HepG2 (cell line): ENCODE measurements at regions not wholly inside any gene's neighbourhood (a gene's known extent, or its start where the extent isn't known, plus 50 kb on each side); places are given as distances from the start of the nearest gene placed in this dataset.

Experiments
- CENPT ChIP-seq: sonication (generic); formaldehyde crosslinking; IDR thresholded peaks from 2 replicates; pipeline ENCODE4 v1.8.0; 2022; ENCODE audit warnings: low read depth, mild to moderate bottlenecking, moderate library complexity, missing genetic modification reagents
- HNRNPL ChIP-seq: fragments of 200-400 bp; formaldehyde crosslinking; IDR thresholded peaks from 2 replicates; pipeline ENCODE4 v1.6.1; 2017; ENCODE audit warnings: mild to moderate bottlenecking, low read depth, low read length
- KAT8 ChIP-seq: IDR thresholded peaks from 2 replicates; pipeline ENCODE4 v1.6.1; 2016; ENCODE audit warnings: missing genetic modification reagents, missing compliant biosample characterization
- KDM5A ChIP-seq: fragments of 200-600 bp; sonication (generic); IDR thresholded peaks from 2 replicates; pipeline ENCODE4 v1.7.0; 2018; ENCODE audit warnings: antibody characterized with exemption, mild to moderate bottlenecking, low read length, borderline replicate concordance
- KMT2A ChIP-seq: sonication (generic); formaldehyde crosslinking; IDR thresholded peaks from 2 replicates; pipeline ENCODE4 v1.4.0; 2020; ENCODE audit warnings: missing genetic modification reagents
- RBFOX2 ChIP-seq: fragments of 200-400 bp; formaldehyde crosslinking; IDR thresholded peaks from 2 replicates; pipeline ENCODE4 v1.6.1; 2017; ENCODE audit warnings: low read depth, mild to moderate bottlenecking, low read length
- SCMH1 ChIP-seq: sonication (generic); formaldehyde crosslinking; IDR thresholded peaks from 2 replicates; pipeline ENCODE4 v1.9.0; 2021; ENCODE audit warnings: missing genetic modification reagents, mild to moderate bottlenecking, borderline replicate concordance
- SOX6 ChIP-seq, 2 experiments: fragments of 450-650 bp in 1 of 2; sonication (generic) in 1 of 2; formaldehyde crosslinking in 1 of 2; IDR thresholded peaks; 2 replicates each; pipeline versions ENCODE4 v1.4.0 to v1.6.1; 2017 to 2020; ENCODE audit warnings: antibody characterized with exemption in 1 of 2, mild to moderate bottlenecking in 1 of 2, missing genetic modification reagents in 1 of 2
- SP4 ChIP-seq: sonication (generic); formaldehyde crosslinking; IDR thresholded peaks from 2 replicates; pipeline ENCODE4 v1.8.1; 2023; ENCODE audit warnings: mild to moderate bottlenecking, missing genetic modification reagents
- TSC22D2 ChIP-seq: sonication (generic); formaldehyde crosslinking; IDR thresholded peaks from 2 replicates; pipeline ENCODE4 v1.5.1; 2020; ENCODE audit warnings: missing genetic modification reagents, mild to moderate bottlenecking, borderline replicate concordance
- ZFYVE20 ChIP-seq: sonication (generic); formaldehyde crosslinking; IDR thresholded peaks from 2 replicates; pipeline ENCODE4 v1.8.0; 2023; ENCODE audit warnings: low read depth, mild to moderate bottlenecking, moderate library complexity, missing genetic modification reagents, borderline replicate concordance
- ZNF253 ChIP-seq: sonication (generic); formaldehyde crosslinking; IDR thresholded peaks from 2 replicates; pipeline ENCODE4 v1.8.0; 2022; ENCODE audit warnings: mild to moderate bottlenecking, missing genetic modification reagents, borderline replicate concordance
- ZNF263 ChIP-seq: sonication (generic); formaldehyde crosslinking; IDR thresholded peaks from 2 replicates; pipeline ENCODE4 v1.4.0; 2020; ENCODE audit warnings: missing genetic modification reagents
- ZNF367 ChIP-seq: sonication (generic); formaldehyde crosslinking; IDR thresholded peaks from 2 replicates; pipeline ENCODE4 v1.4.0; 2020; ENCODE audit warnings: missing genetic modification reagents, borderline replicate concordance
- ZNF460 ChIP-seq: sonication (generic); formaldehyde crosslinking; IDR thresholded peaks from 2 replicates; pipeline ENCODE4 v1.5.1; 2020; ENCODE audit warnings: missing genetic modification reagents, mild to moderate bottlenecking, borderline replicate concordance
- ZNF543 ChIP-seq: sonication (generic); formaldehyde crosslinking; IDR thresholded peaks from 2 replicates; pipeline ENCODE4 v1.4.0; 2020; ENCODE audit warnings: mild to moderate bottlenecking, missing genetic modification reagents
- TF ChIP-seq, protein P1 (sequence below): sonication (generic); formaldehyde crosslinking; IDR thresholded peaks from 2 replicates; pipeline ENCODE4 v1.5.1; 2020; ENCODE audit warnings: mild to moderate bottlenecking, moderate library complexity, missing genetic modification reagents
- TF ChIP-seq, protein P2 (sequence below): sonication (generic); formaldehyde crosslinking; IDR thresholded peaks from 2 replicates; pipeline ENCODE4 v1.9.0; 2022; ENCODE audit warnings: low read depth, missing genetic modification reagents
- TF ChIP-seq, protein P3 (sequence below): sonication (generic); formaldehyde crosslinking; IDR thresholded peaks from 2 replicates; pipeline ENCODE4 v1.4.0; 2020; ENCODE audit warnings: mild to moderate bottlenecking, missing genetic modification reagents, borderline replicate concordance
- TF ChIP-seq, protein P4 (sequence below): sonication (generic); formaldehyde crosslinking; IDR thresholded peaks from 2 replicates; pipeline ENCODE4 v1.5.0; 2020; ENCODE audit warnings: missing genetic modification reagents
- TF ChIP-seq, protein P5 (sequence below): sonication (generic); formaldehyde crosslinking; IDR thresholded peaks from 2 replicates; pipeline ENCODE4 v1.5.0; 2020; ENCODE audit warnings: missing genetic modification reagents

DNA sequence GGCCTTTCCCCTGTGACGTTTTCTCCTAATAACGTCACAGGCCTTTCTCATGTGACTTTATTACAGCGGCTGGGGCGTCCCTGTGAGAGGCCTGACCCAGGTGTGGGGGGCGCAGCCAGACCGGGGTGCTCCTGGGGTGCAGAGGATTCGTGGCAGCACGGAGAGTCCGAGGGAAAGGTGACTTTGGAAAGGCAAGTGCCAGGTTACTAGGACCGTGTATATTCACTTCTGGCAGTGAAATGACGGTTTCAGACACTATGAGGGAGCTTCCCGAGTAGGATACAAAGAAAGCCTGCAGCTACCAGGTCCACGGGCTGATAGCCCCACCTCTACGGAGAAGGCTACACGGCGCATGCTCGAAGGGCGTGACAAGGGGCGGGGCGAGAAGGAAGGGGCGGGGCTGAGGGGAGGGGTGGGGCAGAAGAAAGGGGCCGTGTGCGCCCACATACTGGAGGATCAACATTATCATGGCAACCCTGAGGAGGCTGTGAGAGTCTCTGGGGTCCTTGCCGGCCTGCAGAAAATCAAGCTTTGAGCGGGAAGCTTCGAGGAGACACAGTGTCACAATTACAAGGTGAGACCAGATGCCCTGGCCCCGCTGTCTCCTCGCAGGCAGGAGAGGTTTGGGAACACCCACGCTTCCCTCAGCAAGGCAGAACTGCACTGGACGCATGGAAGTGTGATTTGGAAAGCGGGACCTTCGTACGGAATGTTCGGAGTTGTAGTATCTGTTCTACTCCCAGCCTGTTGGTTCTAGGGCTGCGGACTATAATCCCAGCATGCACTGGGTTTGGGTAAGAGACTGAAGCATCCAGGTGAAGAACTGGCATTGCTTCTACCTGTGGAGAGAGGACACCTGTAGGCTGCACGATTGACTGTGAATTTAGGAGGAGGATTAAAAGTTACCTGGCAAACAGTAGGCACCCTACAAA, 54.4 kb upstream of the ZNF337 start (continued):
- TF ChIP-seq SOX6 (IDR thresholded peaks at IDR 0.05) (no peak), SOX6 (CRISPR knock-in tag; IDR thresholded peaks at IDR 0.05) (peak; percentile 5; the same call in 1 of the 2 replicates), ZNF543 (CRISPR knock-in tag) (peak; percentile 15; the same call in 1 of the 2 replicates), ZNF263 (no peak; the same call in 1 of the 2 replicates), KDM5A (peak; percentile 5; the same call in 1 of the 2 replicates), KAT8 (0 out of 2 replicates have a peak, but pooled peaks have one; percentile 37), SCMH1 (no peak), KMT2A (CRISPR knock-in tag) (no peak; the same call in 1 of the 2 replicates), SP4 (CRISPR knock-in tag) (peak; percentile 82), HNRNPL (no peak), ZNF367 (no peak), ZFYVE20 (CRISPR knock-in tag) (no peak), ZNF460 (CRISPR knock-in tag) (no peak), CENPT (CRISPR knock-in tag) (no peak), TSC22D2 (no peak), RBFOX2 (0 out of 2 replicates have a peak, but pooled peaks have one; percentile 27), ZNF253 (0 out of 2 replicates have a peak, but pooled peaks have one; percentile 41)
- TF ChIP-seq, protein P1, sequence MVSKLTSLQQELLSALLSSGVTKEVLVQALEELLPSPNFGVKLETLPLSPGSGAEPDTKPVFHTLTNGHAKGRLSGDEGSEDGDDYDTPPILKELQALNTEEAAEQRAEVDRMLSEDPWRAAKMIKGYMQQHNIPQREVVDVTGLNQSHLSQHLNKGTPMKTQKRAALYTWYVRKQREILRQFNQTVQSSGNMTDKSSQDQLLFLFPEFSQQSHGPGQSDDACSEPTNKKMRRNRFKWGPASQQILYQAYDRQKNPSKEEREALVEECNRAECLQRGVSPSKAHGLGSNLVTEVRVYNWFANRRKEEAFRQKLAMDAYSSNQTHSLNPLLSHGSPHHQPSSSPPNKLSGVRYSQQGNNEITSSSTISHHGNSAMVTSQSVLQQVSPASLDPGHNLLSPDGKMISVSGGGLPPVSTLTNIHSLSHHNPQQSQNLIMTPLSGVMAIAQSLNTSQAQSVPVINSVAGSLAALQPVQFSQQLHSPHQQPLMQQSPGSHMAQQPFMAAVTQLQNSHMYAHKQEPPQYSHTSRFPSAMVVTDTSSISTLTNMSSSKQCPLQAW (CRISPR knock-in tag), result peak; percentile 9; the same call in 1 of the 2 replicates
- TF ChIP-seq, protein P2, sequence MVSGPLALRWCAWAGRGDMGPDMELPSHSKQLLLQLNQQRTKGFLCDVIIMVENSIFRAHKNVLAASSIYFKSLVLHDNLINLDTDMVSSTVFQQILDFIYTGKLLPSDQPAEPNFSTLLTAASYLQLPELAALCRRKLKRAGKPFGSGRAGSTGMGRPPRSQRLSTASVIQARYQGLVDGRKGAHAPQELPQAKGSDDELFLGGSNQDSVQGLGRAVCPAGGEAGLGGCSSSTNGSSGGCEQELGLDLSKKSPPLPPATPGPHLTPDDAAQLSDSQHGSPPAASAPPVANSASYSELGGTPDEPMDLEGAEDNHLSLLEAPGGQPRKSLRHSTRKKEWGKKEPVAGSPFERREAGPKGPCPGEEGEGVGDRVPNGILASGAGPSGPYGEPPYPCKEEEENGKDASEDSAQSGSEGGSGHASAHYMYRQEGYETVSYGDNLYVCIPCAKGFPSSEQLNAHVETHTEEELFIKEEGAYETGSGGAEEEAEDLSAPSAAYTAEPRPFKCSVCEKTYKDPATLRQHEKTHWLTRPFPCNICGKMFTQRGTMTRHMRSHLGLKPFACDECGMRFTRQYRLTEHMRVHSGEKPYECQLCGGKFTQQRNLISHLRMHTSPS, result peak; percentile 33; the same call in 1 of the 2 replicates
- TF ChIP-seq, protein P3, sequence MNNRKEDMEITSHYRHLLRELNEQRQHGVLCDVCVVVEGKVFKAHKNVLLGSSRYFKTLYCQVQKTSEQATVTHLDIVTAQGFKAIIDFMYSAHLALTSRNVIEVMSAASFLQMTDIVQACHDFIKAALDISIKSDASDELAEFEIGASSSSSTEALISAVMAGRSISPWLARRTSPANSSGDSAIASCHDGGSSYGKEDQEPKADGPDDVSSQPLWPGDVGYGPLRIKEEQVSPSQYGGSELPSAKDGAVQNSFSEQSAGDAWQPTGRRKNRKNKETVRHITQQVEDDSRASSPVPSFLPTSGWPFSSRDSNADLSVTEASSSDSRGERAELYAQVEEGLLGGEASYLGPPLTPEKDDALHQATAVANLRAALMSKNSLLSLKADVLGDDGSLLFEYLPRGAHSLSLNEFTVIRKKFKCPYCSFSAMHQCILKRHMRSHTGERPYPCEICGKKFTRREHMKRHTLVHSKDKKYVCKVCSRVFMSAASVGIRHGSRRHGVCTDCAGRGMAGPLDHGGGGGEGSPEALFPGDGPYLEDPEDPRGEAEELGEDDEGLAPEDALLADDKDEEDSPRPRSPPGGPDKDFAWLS (CRISPR knock-in tag), result no peak
- TF ChIP-seq, protein P4, sequence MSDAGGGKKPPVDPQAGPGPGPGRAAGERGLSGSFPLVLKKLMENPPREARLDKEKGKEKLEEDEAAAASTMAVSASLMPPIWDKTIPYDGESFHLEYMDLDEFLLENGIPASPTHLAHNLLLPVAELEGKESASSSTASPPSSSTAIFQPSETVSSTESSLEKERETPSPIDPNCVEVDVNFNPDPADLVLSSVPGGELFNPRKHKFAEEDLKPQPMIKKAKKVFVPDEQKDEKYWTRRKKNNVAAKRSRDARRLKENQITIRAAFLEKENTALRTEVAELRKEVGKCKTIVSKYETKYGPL (CRISPR knock-in tag), result no peak
- TF ChIP-seq, protein P5, sequence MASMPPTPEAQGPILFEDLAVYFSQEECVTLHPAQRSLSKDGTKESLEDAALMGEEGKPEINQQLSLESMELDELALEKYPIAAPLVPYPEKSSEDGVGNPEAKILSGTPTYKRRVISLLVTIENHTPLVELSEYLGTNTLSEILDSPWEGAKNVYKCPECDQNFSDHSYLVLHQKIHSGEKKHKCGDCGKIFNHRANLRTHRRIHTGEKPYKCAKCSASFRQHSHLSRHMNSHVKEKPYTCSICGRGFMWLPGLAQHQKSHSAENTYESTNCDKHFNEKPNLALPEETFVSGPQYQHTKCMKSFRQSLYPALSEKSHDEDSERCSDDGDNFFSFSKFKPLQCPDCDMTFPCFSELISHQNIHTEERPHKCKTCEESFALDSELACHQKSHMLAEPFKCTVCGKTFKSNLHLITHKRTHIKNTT (CRISPR knock-in tag), result no peak
